A673 (cell line): ENCODE measurements at regions not wholly inside any gene's neighbourhood (a gene's known extent, or its start where the extent isn't known, plus 50 kb on each side); places are given as distances from the start of the nearest gene placed in this dataset.

ENCODE experiments used
- BruUV-seq: library from RNA; stranded (reverse); fragments of 400-500 nt; replicated peaks from 2 replicates; lab custom pipeline; 2021; lab: Mats Ljungman, UMichigan
- CTCF ChIA-PET: fragments of 300-600 bp; sonication (Branson Sonifier 250); formaldehyde crosslinking; loops from one replicate; lab custom pipeline; 2022; ENCODE audit warnings: antibody characterized with exemption; lab: Charles Lee
- POLR2A ChIA-PET: fragments of 300-600 bp; sonication (Branson Sonifier 250); formaldehyde crosslinking; loops from one replicate; lab custom pipeline; 2022; ENCODE audit warnings: antibody characterized with exemption; ENCODE audit not compliant: low non-redundant PET; lab: Charles Lee
- DNase-seq: peaks from one replicate; pipeline ENCODE4 v3.0.0-alpha.2; 2015; ENCODE audit warnings: low spot score
- H3K27ac ChIP-seq: fragments of 200-600 bp; sonication (generic); 2 replicates; pipeline ENCODE4 v1.5.1; 2016; ENCODE audit warnings: mixed run types, low read depth, mild to moderate bottlenecking, mixed read lengths, antibody characterized with exemption, low read length; ENCODE audit not compliant: poor library complexity, severe bottlenecking
- H3K27me3 ChIP-seq: fragments of 200-600 bp; sonication (generic); replicated peaks from 2 replicates; pipeline ENCODE4 v1.6.1; 2017; ENCODE audit warnings: mixed run types, low read depth, mild to moderate bottlenecking, mixed read lengths, antibody characterized with exemption, low read length; ENCODE audit not compliant: insufficient read depth, poor library complexity
- H3K36me3 ChIP-seq: fragments of 200-600 bp; sonication (generic); 2 replicates; pipeline ENCODE4 v1.6.1; 2016; ENCODE audit warnings: mixed run types, mild to moderate bottlenecking, mixed read lengths, antibody characterized with exemption, low read length; ENCODE audit not compliant: insufficient read depth, poor library complexity, severe bottlenecking
- H3K4me1 ChIP-seq: fragments of 200-600 bp; sonication (generic); 2 replicates; pipeline ENCODE4 v1.6.1; 2017; ENCODE audit warnings: mixed run types, mild to moderate bottlenecking, mixed read lengths, antibody characterized with exemption, low read length; ENCODE audit not compliant: insufficient read depth, poor library complexity, severe bottlenecking
- H3K4me3 ChIP-seq: fragments of 200-600 bp; sonication (generic); 2 replicates; pipeline ENCODE4 v1.5.1; 2016; ENCODE audit warnings: low read depth, mixed run types, mild to moderate bottlenecking, mixed read lengths, low read length; ENCODE audit not compliant: poor library complexity, severe bottlenecking
- H3K9me3 ChIP-seq: fragments of 200-600 bp; sonication (generic); 2 replicates; pipeline ENCODE4 v1.6.1; 2016; ENCODE audit warnings: mixed run types, low read depth, mild to moderate bottlenecking, mixed read lengths, antibody characterized with exemption, low read length; ENCODE audit not compliant: poor library complexity, severe bottlenecking
- EZH2 ChIP-seq: fragments of 200-600 bp; sonication (generic); IDR thresholded peaks from 2 replicates; pipeline ENCODE4 v1.6.1; 2017; ENCODE audit warnings: borderline replicate concordance, low read depth, mild to moderate bottlenecking, mixed read lengths, antibody characterized with exemption, low read length; ENCODE audit not compliant: poor library complexity, severe bottlenecking
- intact Hi-C: fragments of 100-400 bp; cut with micrococcal nuclease; formaldehyde crosslinking; loops from one replicate; pipeline ENCODE4 v1.10.0; 2022; ENCODE audit not compliant: unreplicated experiment
- TF ChIP-seq, protein P1 (sequence below): fragments of 300-800, 200-600 bp; sonication (generic); conservative IDR thresholded peaks from 2 replicates; pipeline ENCODE4 v1.5.1; 2017; ENCODE audit warnings: low read depth, mild to moderate bottlenecking, antibody characterized with exemption, low read length, moderate library complexity, mixed read lengths

DNA sequence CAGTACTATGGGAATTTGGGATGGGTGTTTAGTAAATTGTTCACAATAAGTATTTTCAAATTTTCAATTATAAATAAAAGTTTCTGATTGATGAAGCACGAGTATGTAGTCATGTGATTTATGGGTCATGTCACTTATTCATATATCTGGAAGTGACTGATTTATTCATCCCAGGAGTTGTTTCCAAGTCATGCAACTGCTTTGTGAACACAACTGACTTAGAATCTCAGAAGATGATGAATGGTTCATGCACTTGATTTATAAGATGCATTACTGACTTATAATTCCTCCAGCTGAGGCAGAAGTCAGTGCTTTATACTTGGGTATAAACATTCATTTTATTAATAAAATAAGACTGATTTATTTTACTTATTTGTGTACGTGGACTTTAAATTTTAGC lies 137.8 kb upstream of the CBLB start:
- intact Hi-C loops: no loop called here
- Histone ChIP-seq H3K9me3 (no peaks in the 10 kb centered on the region), H3K4me3 (no peak overlapping the region), H3K36me3 (no peaks in the 10 kb centered on the region), H3K4me1 (no peaks in the 10 kb centered on the region), H3K27ac (no peak overlapping the region), H3K27me3 (no peaks in the 10 kb centered on the region)
- POLR2A ChIA-PET: no interaction called here
- TF ChIP-seq, protein P1, sequence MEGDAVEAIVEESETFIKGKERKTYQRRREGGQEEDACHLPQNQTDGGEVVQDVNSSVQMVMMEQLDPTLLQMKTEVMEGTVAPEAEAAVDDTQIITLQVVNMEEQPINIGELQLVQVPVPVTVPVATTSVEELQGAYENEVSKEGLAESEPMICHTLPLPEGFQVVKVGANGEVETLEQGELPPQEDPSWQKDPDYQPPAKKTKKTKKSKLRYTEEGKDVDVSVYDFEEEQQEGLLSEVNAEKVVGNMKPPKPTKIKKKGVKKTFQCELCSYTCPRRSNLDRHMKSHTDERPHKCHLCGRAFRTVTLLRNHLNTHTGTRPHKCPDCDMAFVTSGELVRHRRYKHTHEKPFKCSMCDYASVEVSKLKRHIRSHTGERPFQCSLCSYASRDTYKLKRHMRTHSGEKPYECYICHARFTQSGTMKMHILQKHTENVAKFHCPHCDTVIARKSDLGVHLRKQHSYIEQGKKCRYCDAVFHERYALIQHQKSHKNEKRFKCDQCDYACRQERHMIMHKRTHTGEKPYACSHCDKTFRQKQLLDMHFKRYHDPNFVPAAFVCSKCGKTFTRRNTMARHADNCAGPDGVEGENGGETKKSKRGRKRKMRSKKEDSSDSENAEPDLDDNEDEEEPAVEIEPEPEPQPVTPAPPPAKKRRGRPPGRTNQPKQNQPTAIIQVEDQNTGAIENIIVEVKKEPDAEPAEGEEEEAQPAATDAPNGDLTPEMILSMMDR: no peak
- no peak for TF ChIP-seq EZH2
- CTCF ChIA-PET: no interaction called here
- DNase-seq: no peak
- no TSS peak for BruUV-seq

DNA sequence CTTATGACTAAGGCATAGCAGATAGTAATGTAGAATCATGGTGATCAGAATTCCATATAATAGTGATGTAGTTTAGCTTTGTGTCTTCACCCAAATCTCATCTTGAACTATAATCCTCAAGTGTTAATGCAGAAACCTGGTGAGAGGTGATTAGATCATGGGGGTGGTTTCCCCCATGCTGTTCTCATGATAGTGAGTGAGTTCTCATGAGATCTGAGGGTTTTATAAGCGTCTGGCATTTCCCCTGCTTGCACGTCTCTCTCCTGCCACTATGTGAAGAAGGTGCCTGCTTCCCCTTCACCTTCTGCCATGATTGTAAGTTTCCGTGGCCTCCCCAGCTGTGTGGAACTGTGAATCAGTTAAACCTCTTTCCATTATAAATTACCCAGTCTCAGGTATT lies 138.7 kb upstream of the CBLB start:
- ChIA-PET POLR2A (no interaction called here), CTCF (no interaction called here)
- Histone ChIP-seq H3K27ac (no peak overlapping the region), H3K4me3 (no peak overlapping the region), H3K36me3 (no peaks in the 10 kb centered on the region), H3K9me3 (no peaks in the 10 kb centered on the region), H3K4me1 (no peaks in the 10 kb centered on the region), H3K27me3 (no peaks in the 10 kb centered on the region)
- BruUV-seq: no TSS peak
- DNase-seq: no peak
- no peak for TF ChIP-seq EZH2
- TF ChIP-seq, protein P1: no peak
- intact Hi-C loops: no loop called here

DNA sequence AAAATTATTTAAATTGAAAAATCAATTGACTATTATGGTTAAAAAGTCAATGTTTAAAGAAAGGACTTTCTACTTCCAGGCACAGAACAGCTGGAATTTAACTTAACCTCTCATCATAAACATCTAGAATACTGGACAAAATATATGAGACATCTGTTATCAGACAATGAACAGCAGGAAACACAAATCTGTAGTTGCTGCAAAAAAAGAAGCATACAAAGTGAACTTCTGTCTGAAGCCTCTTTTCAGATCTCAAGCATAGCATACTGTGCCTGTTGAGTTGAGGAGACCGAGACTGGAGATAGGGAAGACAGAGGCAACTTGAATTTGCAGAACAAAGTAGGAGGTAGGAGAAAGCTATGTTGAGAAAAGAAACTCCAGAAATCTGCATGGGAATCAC lies 140.0 kb upstream of the CBLB start:
- TF ChIP-seq, protein P1: no peak
- no peak for TF ChIP-seq EZH2

More for the DNA sequence above, 140.0 kb upstream of the CBLB start:
- DNase-seq: no peak
- intact Hi-C loops: no loop called here
- H3K4me1 ChIP-seq: no peaks in the 10 kb centered on the region
- H3K27me3 ChIP-seq: no peaks in the 10 kb centered on the region
- H3K36me3 ChIP-seq: no peaks in the 10 kb centered on the region
- no peak overlapping the region for H3K4me3 ChIP-seq
- ChIA-PET POLR2A (interaction anchor here (0.9 kb wide), 1 partner anchor 467 kb away, joined by 3 read pairs; no protein-coding TSS in a partner anchor), CTCF (no interaction called here)
- H3K9me3 ChIP-seq: no peaks in the 10 kb centered on the region
- no TSS peak for BruUV-seq
- no peak overlapping the region for H3K27ac ChIP-seq
